Endothelial cell of umbilical vein (primary cell): ENCODE measurements at regions not wholly inside any gene's neighbourhood (a gene's known extent, or its start where the extent isn't known, plus 50 kb on each side); places are given as distances from the start of the nearest gene placed in this dataset.
A peak's percentile ranks its signal among the peaks of the same experiment; 100 is the strongest.

Experiments
- BruUV-seq: library from RNA; stranded (reverse); fragments of 400-500 nt; replicated peaks from 2 replicates; lab custom pipeline; 2021; lab: Mats Ljungman, UMichigan
- CTCF ChIA-PET: fragments of 300-600, 350-600 bp; sonication (Branson Sonifier 250); formaldehyde crosslinking; loops from one replicate; lab custom pipeline; 2021; ENCODE audit warnings: antibody characterized with exemption, inconsistent platforms; lab: Charles Lee
- POLR2A ChIA-PET: fragments of 300-600, 350-600 bp; sonication (Branson Sonifier 250); formaldehyde crosslinking; loops from one replicate; lab custom pipeline; 2021; ENCODE audit warnings: antibody characterized with exemption, inconsistent platforms; lab: Charles Lee
- DNase-seq: peaks from one replicate; pipeline ENCODE4 v3.0.0-alpha.2; 2011; ENCODE audit warnings: low read depth, low spot score
- FAIRE-seq: peaks from 2 replicates; lab custom pipeline; 2011; peaks lifted over from hg19 to GRCh38; lab: Jason Lieb, UNC
- H2AFZ ChIP-seq: 2 replicates; pipeline ENCODE4 v1.6.0; 2012; ENCODE audit warnings: low read depth, low read length, control low read depth, inconsistent platforms
- H3K27ac ChIP-seq: 2 replicates; pipeline ENCODE4 v1.5.1; 2011; ENCODE audit warnings: low read depth, mild to moderate bottlenecking, control low read depth, low read length, moderate library complexity; ENCODE audit not compliant: insufficient read depth
- H3K27me3 ChIP-seq, 2 experiments: 2 replicates each; pipeline versions ENCODE4 v1.6.0 to v1.6.1; 2011; ENCODE audit warnings: low read length in 2 of 2, mixed read lengths in 1 of 2; ENCODE audit not compliant: control insufficient read depth in 2 of 2, insufficient read depth in 2 of 2
- H3K36me3 ChIP-seq, 2 experiments: 2 replicates in 1 of 2; 3 replicates in 1 of 2; pipeline ENCODE4 v1.5.1; 2011; ENCODE audit warnings: low read length in 2 of 2, mild to moderate bottlenecking in 1 of 2, moderate library complexity in 1 of 2; ENCODE audit not compliant: control insufficient read depth in 2 of 2, insufficient read depth in 2 of 2; ENCODE audit errors: extremely low read depth in 1 of 2
- H3K4me1 ChIP-seq: 3 replicates; pipeline ENCODE4 v1.5.1; 2011; ENCODE audit warnings: mild to moderate bottlenecking, low read length; ENCODE audit not compliant: control insufficient read depth, insufficient read depth; ENCODE audit errors: extremely low read depth
- H3K4me2 ChIP-seq: 2 replicates; pipeline ENCODE4 v1.6.1; 2011; ENCODE audit warnings: low read length, control low read depth, mixed read lengths; ENCODE audit not compliant: insufficient read depth
- H3K4me3 ChIP-seq, 3 experiments: fragments of 200-600 bp in 1 of 3; sonication (generic), shearing (Covaris generic) in 1 of 3; replicated peaks in 1 of 3; 2 replicates each; pipeline ENCODE4 v1.5.1; 2011 to 2016; ENCODE audit warnings: control low read depth in 3 of 3, low read length in 3 of 3, mild to moderate bottlenecking in 2 of 3, inconsistent platforms in 1 of 3, low read depth in 1 of 3, moderate library complexity in 1 of 3; ENCODE audit not compliant: insufficient read depth in 1 of 3
- H3K79me2 ChIP-seq: 2 replicates; pipeline ENCODE4 v1.6.0; 2012; ENCODE audit warnings: low read length, inconsistent platforms; ENCODE audit not compliant: control insufficient read depth, insufficient read depth
- H3K9ac ChIP-seq: replicated peaks from 2 replicates; pipeline ENCODE3; 2011; ENCODE audit warnings: low read length, control low read depth; ENCODE audit not compliant: insufficient read depth; ENCODE audit errors: extremely low read depth
- H3K9me1 ChIP-seq: replicated peaks from 3 replicates; pipeline ENCODE4 v1.6.0; 2011; ENCODE audit warnings: mild to moderate bottlenecking, low read length; ENCODE audit not compliant: control insufficient read depth, insufficient read depth; ENCODE audit errors: extremely low read depth
- H3K9me3 ChIP-seq: replicated peaks from 2 replicates; pipeline ENCODE4 v1.5.1; 2012; ENCODE audit warnings: low read length, inconsistent platforms; ENCODE audit not compliant: control insufficient read depth, insufficient read depth
- H4K20me1 ChIP-seq: replicated peaks from 2 replicates; pipeline ENCODE3; 2011; ENCODE audit warnings: mild to moderate bottlenecking, low read length; ENCODE audit not compliant: control insufficient read depth, insufficient read depth; ENCODE audit errors: extremely low read depth
- EZH2 ChIP-seq: IDR thresholded peaks from 2 replicates; pipeline ENCODE4 v1.6.1; 2012; ENCODE audit warnings: borderline replicate concordance, low read depth, mild to moderate bottlenecking, moderate library complexity, low read length, inconsistent platforms; ENCODE audit not compliant: severe bottlenecking
- JUN ChIP-seq: IDR thresholded peaks from 2 replicates; pipeline ENCODE4 v1.6.1; 2011; ENCODE audit warnings: borderline replicate concordance, low read depth; ENCODE audit not compliant: insufficient read length, insufficient read depth
- MYC ChIP-seq: IDR thresholded peaks from one replicate; pipeline ENCODE4 v1.6.1; 2011; ENCODE audit warnings: mild to moderate bottlenecking, low read depth, low read length
- dilution Hi-C: fragments of 300-500 bp; cut with MboI; formaldehyde crosslinking; loops from one replicate; pipeline ENCODE4 v1.15.0; 2019; ENCODE audit warnings: low sequenced_read_pairs; ENCODE audit not compliant: extremely low pct_ligation_motif_present
- intact Hi-C: fragments of 100-400 bp; cut with micrococcal nuclease; formaldehyde crosslinking; loops from one replicate; pipeline ENCODE4 v1.10.0; 2022
- TF ChIP-seq, protein P1 (sequence below), 2 donors: IDR thresholded peaks; 1 replicate in 1 of 2; 2 replicates in 1 of 2; pipeline ENCODE4 v1.5.1; 2011; ENCODE audit warnings: low read length in 2 of 2, mild to moderate bottlenecking in 2 of 2, moderate library complexity in 2 of 2, control low read depth in 1 of 2, inconsistent platforms in 1 of 2, low read depth in 1 of 2; ENCODE audit not compliant: insufficient read depth in 1 of 2; ENCODE audit errors: extremely low read depth in 1 of 2

DNA sequence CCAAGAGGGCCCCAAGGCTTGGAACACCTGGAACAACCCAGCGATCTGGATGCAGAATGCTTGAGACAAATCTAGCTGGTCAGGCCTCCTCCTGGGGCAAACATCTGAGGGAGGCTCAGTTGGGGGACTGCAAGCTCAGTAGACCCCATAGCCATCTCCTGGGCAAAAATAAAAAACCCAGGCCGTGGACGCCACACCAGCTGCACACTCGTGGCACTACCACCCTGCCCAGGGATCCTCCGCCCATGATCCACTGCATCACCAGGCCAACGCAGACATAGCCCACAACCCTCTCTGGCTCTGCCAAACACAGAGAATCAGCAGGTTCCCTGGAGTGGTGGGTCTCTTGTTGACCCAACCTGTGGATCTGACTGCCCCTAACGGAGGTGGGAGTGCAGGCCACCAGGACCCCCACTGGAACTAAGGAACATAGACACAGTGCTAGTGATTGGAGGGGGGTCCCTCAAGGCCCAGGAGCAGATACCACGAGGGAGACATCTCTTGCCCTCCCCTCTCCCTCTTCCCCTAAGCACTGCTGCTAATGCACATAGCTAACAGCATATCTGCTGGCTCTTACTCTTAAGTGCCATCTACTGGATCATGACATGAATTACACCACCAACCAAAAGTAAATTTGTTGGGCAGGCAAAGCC is 147.2 kb downstream of the CHD1L start:
- H3K9me3 ChIP-seq: no peaks in the 10 kb centered on the region
- no peak for TF ChIP-seq EZH2
- TF ChIP-seq, protein P1, sequence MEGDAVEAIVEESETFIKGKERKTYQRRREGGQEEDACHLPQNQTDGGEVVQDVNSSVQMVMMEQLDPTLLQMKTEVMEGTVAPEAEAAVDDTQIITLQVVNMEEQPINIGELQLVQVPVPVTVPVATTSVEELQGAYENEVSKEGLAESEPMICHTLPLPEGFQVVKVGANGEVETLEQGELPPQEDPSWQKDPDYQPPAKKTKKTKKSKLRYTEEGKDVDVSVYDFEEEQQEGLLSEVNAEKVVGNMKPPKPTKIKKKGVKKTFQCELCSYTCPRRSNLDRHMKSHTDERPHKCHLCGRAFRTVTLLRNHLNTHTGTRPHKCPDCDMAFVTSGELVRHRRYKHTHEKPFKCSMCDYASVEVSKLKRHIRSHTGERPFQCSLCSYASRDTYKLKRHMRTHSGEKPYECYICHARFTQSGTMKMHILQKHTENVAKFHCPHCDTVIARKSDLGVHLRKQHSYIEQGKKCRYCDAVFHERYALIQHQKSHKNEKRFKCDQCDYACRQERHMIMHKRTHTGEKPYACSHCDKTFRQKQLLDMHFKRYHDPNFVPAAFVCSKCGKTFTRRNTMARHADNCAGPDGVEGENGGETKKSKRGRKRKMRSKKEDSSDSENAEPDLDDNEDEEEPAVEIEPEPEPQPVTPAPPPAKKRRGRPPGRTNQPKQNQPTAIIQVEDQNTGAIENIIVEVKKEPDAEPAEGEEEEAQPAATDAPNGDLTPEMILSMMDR (IDR thresholded peaks at IDR 0.05; ENCODE audit: extremely low read depth in 1 of 2, insufficient read depth in 1 of 2, low read depth in 1 of 2, low read length in 2 of 2): peak; percentile 43 to 57
- H4K20me1 ChIP-seq: no peaks in the 10 kb centered on the region
- no peaks in the 10 kb centered on the region for H3K36me3 ChIP-seq
- ChIA-PET CTCF (interaction anchor here (1.0 to 4.9 kb wide), 25 partner anchors 8 to 503 kb away, joined by 3 to 210 read pairs (median 5); partner anchors contain the start of gene CHD1L), POLR2A (no interaction called here)
- H3K4me2 ChIP-seq: no peak overlapping the region
- dilution Hi-C loops (no loop called here), intact Hi-C loops (loop anchor here (1.0 to 2.0 kb wide), 2 partner anchors 116 to 217 kb away; partner anchors contain the start of gene PRKAB2)
- H3K9ac ChIP-seq: no peak overlapping the region
- no peak overlapping the region for H3K27ac ChIP-seq
- no peaks in the 10 kb centered on the region for H3K9me1 ChIP-seq
- no peaks in the 10 kb centered on the region for H3K4me1 ChIP-seq
- no TSS peak for BruUV-seq
- H3K4me3 ChIP-seq: no peak overlapping the region
- DNase-seq (peak; percentile 39), FAIRE-seq (peak; percentile 70)
- H3K27me3 ChIP-seq: peaks cover 0 to 3% of the 10 kb centered on the region in 2 experiments
- H3K79me2 ChIP-seq: no peaks in the 10 kb centered on the region
- no peak overlapping the region for H2AFZ ChIP-seq

DNA sequence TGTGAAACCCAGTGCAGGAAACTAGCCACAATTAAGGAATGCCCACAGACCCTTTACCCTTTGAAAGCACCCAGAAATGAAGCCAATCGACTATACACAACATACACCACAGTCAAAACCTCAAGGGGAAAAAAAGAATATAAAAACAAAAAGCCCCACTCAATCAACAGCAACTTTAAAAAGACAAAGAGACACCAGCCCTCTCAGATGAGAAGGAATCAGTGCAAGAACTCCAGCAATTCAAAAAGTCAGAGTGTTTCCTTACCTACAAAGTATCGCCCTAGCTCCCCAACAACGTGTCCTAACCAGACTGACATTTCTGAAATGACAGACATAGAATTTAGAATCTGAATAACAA is 147.7 kb downstream of the CHD1L start:
- Histone ChIP-seq H3K4me3 (no peak overlapping the region), H3K4me1 (no peaks in the 10 kb centered on the region), H4K20me1 (no peaks in the 10 kb centered on the region), H3K9me1 (no peaks in the 10 kb centered on the region), H3K27ac (no peak overlapping the region), H3K9me3 (no peaks in the 10 kb centered on the region), H3K36me3 (no peaks in the 10 kb centered on the region), H3K4me2 (no peak overlapping the region), H3K9ac (no peak overlapping the region), H2AFZ (no peak overlapping the region), H3K79me2 (no peaks in the 10 kb centered on the region), H3K27me3 (peaks cover 0 to 3% of the 10 kb centered on the region in 2 experiments)
- CTCF ChIA-PET: interaction anchor here (1.0 to 4.9 kb wide), 25 partner anchors 8 to 502 kb away, joined by 3 to 210 read pairs (median 5); partner anchors contain the start of gene CHD1L
- DNase-seq (no peak), FAIRE-seq (no peak)
- TF ChIP-seq JUN (no peak), EZH2 (no peak), MYC (no peak)
- dilution Hi-C loops (no loop called here), intact Hi-C loops (loop anchor here (1.0 to 2.0 kb wide), 2 partner anchors 117 to 217 kb away; partner anchors contain the start of gene PRKAB2)
- POLR2A ChIA-PET: no interaction called here
- BruUV-seq: no TSS peak
